HepG2 (cell line): ENCODE measurements at regions not wholly inside any gene's neighbourhood (a gene's known extent, or its start where the extent isn't known, plus 50 kb on each side); places are given as distances from the start of the nearest gene placed in this dataset.

Experiments
- ATAC-seq: fragments of 200-7000 bp; cut with Tn5 transposase; 3 replicates; pipeline ENCODE4 v1.9.1; 2020; ENCODE audit warnings: mild to moderate bottlenecking, moderate library complexity
- BruUV-seq: library from RNA; stranded (reverse); fragments of 400-500 nt; replicated peaks from 2 replicates; lab custom pipeline; 2021; lab: Mats Ljungman, UMichigan
- CTCF ChIA-PET: fragments of 300-600 bp; formaldehyde crosslinking; extraction: SDS; loops from one replicate; lab custom pipeline; 2021; ENCODE audit warnings: low total read pairs, inconsistent platforms, low intra/inter-chr PET ratio; lab: Yijun Ruan, JAX
- POLR2A ChIA-PET: fragments of 350-600 bp; sonication (Branson Sonifier 250); formaldehyde crosslinking; loops from one replicate; lab custom pipeline; 2020; ENCODE audit warnings: antibody characterized with exemption, inconsistent platforms; lab: Yijun Ruan, JAX
- DNase-seq: peaks from one replicate; pipeline ENCODE4 v3.0.0-alpha.2; 2015; ENCODE audit warnings: low spot score
- FAIRE-seq: peaks from 3 replicates; lab custom pipeline; 2011; peaks lifted over from hg19 to GRCh38; lab: Jason Lieb, UNC
- H2AFZ ChIP-seq: one replicate; pipeline ENCODE4 v1.6.1; 2011; ENCODE audit warnings: low read length, inconsistent platforms
- H3K27ac ChIP-seq: fragments of 300-600 bp; 3 replicates; pipeline ENCODE4 v1.8.0; 2011; ENCODE audit warnings: mixed run types, mild to moderate bottlenecking, mixed read lengths, low read length, inconsistent platforms; ENCODE audit not compliant: insufficient read depth; ENCODE audit errors: extremely low read length
- H3K27me3 ChIP-seq, 2 experiments: fragments of 200-600 bp in 1 of 2; 2 replicates in 1 of 2; 3 replicates in 1 of 2; pipeline versions ENCODE4 v1.6.0 to v1.8.0; 2011; ENCODE audit warnings: low read length in 2 of 2, mild to moderate bottlenecking in 2 of 2, moderate library complexity in 2 of 2, inconsistent platforms in 1 of 2; ENCODE audit not compliant: insufficient read depth in 2 of 2, control insufficient read depth in 1 of 2
- H3K36me3 ChIP-seq, 2 experiments: fragments of 200-600 bp in 1 of 2; replicated peaks in 1 of 2; 2 replicates in 1 of 2; 3 replicates in 1 of 2; pipeline versions ENCODE4 v1.5.1 to v1.8.0; 2011; ENCODE audit warnings: low read length in 2 of 2, inconsistent platforms in 1 of 2; ENCODE audit not compliant: insufficient read depth in 2 of 2, control insufficient read depth in 1 of 2
- H3K4me1 ChIP-seq: 2 replicates; pipeline ENCODE4 v1.5.1; 2012; ENCODE audit warnings: low read length, inconsistent platforms; ENCODE audit not compliant: insufficient read depth
- H3K4me2 ChIP-seq: 2 replicates; pipeline ENCODE4 v1.6.0; 2011; ENCODE audit warnings: low read depth, low read length, inconsistent platforms
- H3K4me3 ChIP-seq, 3 experiments: fragments of 200-600 bp in 1 of 3; sonication (generic), shearing (Covaris generic) in 1 of 3; replicated peaks in 1 of 3; 2 replicates each; pipeline ENCODE4 v1.5.1; 2011 to 2016; ENCODE audit warnings: low read length in 3 of 3, inconsistent platforms in 2 of 3, low read depth in 2 of 3, mild to moderate bottlenecking in 2 of 3, control low read depth in 1 of 3, mixed read lengths in 1 of 3; ENCODE audit not compliant: insufficient read depth in 1 of 3
- H3K79me2 ChIP-seq: one replicate; pipeline ENCODE4 v1.6.1; 2011; ENCODE audit warnings: low read length, inconsistent platforms; ENCODE audit not compliant: insufficient read depth
- H3K9ac ChIP-seq: 2 replicates; pipeline ENCODE4 v1.6.0; 2011; ENCODE audit warnings: mild to moderate bottlenecking, low read depth, low read length, inconsistent platforms; ENCODE audit not compliant: insufficient read depth
- H3K9me3 ChIP-seq: 2 replicates; pipeline ENCODE4 v1.5.1; 2012; ENCODE audit warnings: mild to moderate bottlenecking, low read length
- H4K20me1 ChIP-seq: 2 replicates; pipeline ENCODE4 v1.6.0; 2011; ENCODE audit warnings: inconsistent platforms, mild to moderate bottlenecking, low read length, moderate library complexity; ENCODE audit not compliant: insufficient read depth
- SIN3B ChIP-seq: fragments of 150-350 bp; IDR thresholded peaks from 2 replicates; pipeline ENCODE4 v1.6.1; 2014; ENCODE audit warnings: low read length
- ZBTB25 ChIP-seq: IDR thresholded peaks from 2 replicates; pipeline ENCODE4 v1.6.1; 2018; ENCODE audit warnings: missing genetic modification reagents
- ZBTB39 ChIP-seq: sonication (generic); formaldehyde crosslinking; IDR thresholded peaks from 2 replicates; pipeline ENCODE4 v1.5.0; 2020; ENCODE audit warnings: missing genetic modification reagents
- ZNF280D ChIP-seq: sonication (generic); formaldehyde crosslinking; IDR thresholded peaks from 2 replicates; pipeline ENCODE4 v1.5.1; 2020; ENCODE audit warnings: mild to moderate bottlenecking, missing genetic modification reagents
- ZNF784 ChIP-seq: sonication (generic); formaldehyde crosslinking; IDR thresholded peaks from 2 replicates; pipeline ENCODE4 v1.5.1; 2020; ENCODE audit warnings: missing genetic modification reagents, mild to moderate bottlenecking, borderline replicate concordance
- ZNF790 ChIP-seq: sonication (generic); formaldehyde crosslinking; IDR thresholded peaks from 2 replicates; pipeline ENCODE4 v1.8.0; 2022; ENCODE audit warnings: missing genetic modification reagents, mild to moderate bottlenecking, borderline replicate concordance
- WGBS: methylation state at CpG from one replicate; pipeline ENCODE4 v1.1.6; 2017; ENCODE audit warnings: low lambda C conversion rate; 5-methylcytosine and 5-hydroxymethylcytosine counted together
- in situ Hi-C: cut with HindIII; loops from 2 replicates; pipeline ENCODE4 v1.10.0; 2017; ENCODE audit warnings: low pct_unique_long_range_greater_than_20kb; ENCODE audit not compliant: extremely low pct_ligation_motif_present
- intact Hi-C: fragments of 100-400 bp; cut with micrococcal nuclease; formaldehyde crosslinking; loops from one replicate; pipeline ENCODE4 v1.10.0; 2022; ENCODE audit not compliant: unreplicated experiment

- H3K4me2 ChIP-seq, result no peak overlapping the region
- no peak for DNase-seq
- H3K27me3 ChIP-seq, result no peaks in the 10 kb centered on the region
- ATAC-seq, result no peak
- CTCF ChIA-PET, result no interaction called here
- BruUV-seq, result no TSS peak
- TF ChIP-seq ZNF784 (CRISPR knock-in tag) (no peak), ZBTB25 (CRISPR knock-in tag) (no peak), SIN3B (no peak), ZBTB39 (CRISPR knock-in tag) (no peak)
- no peak overlapping the region for H3K9ac ChIP-seq
- H2AFZ ChIP-seq, result no peak overlapping the region
- POLR2A ChIA-PET, result no interaction called here
- intact Hi-C loops (no loop called here), in situ Hi-C loops (no loop called here)
- no peaks in the 10 kb centered on the region for H4K20me1 ChIP-seq
- no peak for FAIRE-seq
- H3K36me3 ChIP-seq, result no peaks in the 10 kb centered on the region
- no peak overlapping the region for H3K4me3 ChIP-seq
- no peaks in the 10 kb centered on the region for H3K9me3 ChIP-seq
- no peak overlapping the region for H3K27ac ChIP-seq
- no peaks in the 10 kb centered on the region for H3K79me2 ChIP-seq
- H3K4me1 ChIP-seq, result no peaks in the 10 kb centered on the region
These were observed 512.1 kb upstream of the CNTN3 start for GRCh38 chr3:75126556-75126955.

GRCh38 chr3:75129101-75129500 lies 514.6 kb upstream of the CNTN3 start:
- ATAC-seq (no peak), FAIRE-seq (no peak)
- no peak overlapping the region for H3K9ac ChIP-seq
- intact Hi-C loops, result no loop called here
- no peak overlapping the region for H3K4me2 ChIP-seq
- H3K9me3 ChIP-seq, result 0 out of 2 replicates have a peak, but pooled peaks cover 4% of the 10 kb centered on the region
- in situ Hi-C loops, result no loop called here
- no peaks in the 10 kb centered on the region for H3K4me1 ChIP-seq
- no peaks in the 10 kb centered on the region for H3K36me3 ChIP-seq
- H4K20me1 ChIP-seq, result no peaks in the 10 kb centered on the region
- H3K79me2 ChIP-seq, result no peaks in the 10 kb centered on the region
- CTCF ChIA-PET, result no interaction called here
- WGBS, result 25% methylated on average over 2 of the region's 2 CpGs
- no peaks in the 10 kb centered on the region for H3K27me3 ChIP-seq
- no peak for TF ChIP-seq ZNF280D (CRISPR knock-in tag)
- no peak for TF ChIP-seq ZNF790
- TF ChIP-seq, all 625 proteins: peak for 0
- no peak overlapping the region for H3K27ac ChIP-seq
- DNase-seq, result no peak
- no peak overlapping the region for H2AFZ ChIP-seq
- H3K4me3 ChIP-seq, result no peak overlapping the region
- no TSS peak for BruUV-seq
- POLR2A ChIA-PET, result no interaction called here
